ENCODE measurements at regions not wholly inside any gene's neighbourhood (a gene's known extent, or its start where the extent isn't known, plus 50 kb on each side); places are given as distances from the start of the nearest gene placed in this dataset.

DNA sequence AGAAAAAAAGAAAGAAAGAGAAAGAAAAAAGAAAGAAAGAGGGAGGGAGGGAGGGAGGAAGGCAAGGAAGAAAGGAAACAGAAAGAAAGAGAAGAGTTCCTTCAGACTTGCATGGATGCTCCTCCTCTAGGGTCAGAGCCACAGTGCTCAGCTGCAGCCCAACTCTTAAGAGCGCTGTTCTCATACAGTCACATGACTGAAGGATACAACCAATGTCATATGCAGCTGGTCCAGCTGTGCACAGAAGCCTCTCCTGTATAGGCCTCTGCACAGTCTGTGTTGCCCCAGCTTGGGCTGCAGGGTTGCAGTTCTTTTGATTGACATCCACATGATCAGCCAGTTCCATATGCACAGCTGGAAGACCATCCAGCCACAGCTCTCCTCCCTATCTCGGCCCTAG lies 86.8 kb upstream of the CTNNB1 start:
- DNase-seq (ENCODE audit: low read depth in 1 of 2, low spot score in 1 of 2), result no peak
- TF ChIP-seq POLR2AphosphoS5 (IDR thresholded peaks at IDR 0.05; ENCODE audit: low read depth) (no peak), GABPA (IDR thresholded peaks at IDR 0.05; ENCODE audit: low read depth) (no peak), SPI1 (IDR thresholded peaks at IDR 0.05; ENCODE audit: borderline replicate concordance, low read depth) (no peak)
- Histone ChIP-seq H3K27ac (replicated peaks) (no peak overlapping the region), H3K4me3 (replicated peaks; ENCODE audit: insufficient read depth, low read length) (no peak overlapping the region), H3K27me3 (ENCODE audit: insufficient read depth, poor library complexity, severe bottlenecking) (no peaks in the 10 kb centered on the region)

DNA sequence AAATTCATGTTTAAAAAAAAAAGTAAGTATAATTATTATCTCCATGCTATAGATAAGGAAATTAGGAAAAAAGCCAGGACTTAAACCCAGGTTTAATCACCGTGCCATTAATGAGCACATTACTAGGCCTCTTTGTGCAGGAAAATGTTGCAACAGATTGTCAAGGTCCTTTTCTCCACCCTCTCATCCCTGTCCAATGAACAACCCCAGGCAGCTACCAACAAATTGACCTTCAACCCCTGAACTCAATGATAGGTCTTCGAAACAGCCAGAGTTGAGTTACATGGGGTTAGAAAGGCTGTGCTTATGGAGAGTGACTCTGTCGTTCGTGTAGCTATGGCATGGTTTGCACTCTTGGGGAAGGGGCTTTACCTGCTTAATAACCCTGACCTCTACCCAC lies 84.2 kb upstream of the CTNNB1 start:
- Histone ChIP-seq H3K4me3 (replicated peaks; ENCODE audit: insufficient read depth, low read length) (no peak overlapping the region), H3K27me3 (ENCODE audit: insufficient read depth, poor library complexity, severe bottlenecking) (no peaks in the 10 kb centered on the region), H3K27ac (replicated peaks) (no peak overlapping the region)
- TF ChIP-seq GABPA (IDR thresholded peaks at IDR 0.05; ENCODE audit: low read depth) (no peak), POLR2AphosphoS5 (IDR thresholded peaks at IDR 0.05; ENCODE audit: low read depth) (no peak), SPI1 (IDR thresholded peaks at IDR 0.05; ENCODE audit: borderline replicate concordance, low read depth) (no peak)
- TF ChIP-seq, protein P1, sequence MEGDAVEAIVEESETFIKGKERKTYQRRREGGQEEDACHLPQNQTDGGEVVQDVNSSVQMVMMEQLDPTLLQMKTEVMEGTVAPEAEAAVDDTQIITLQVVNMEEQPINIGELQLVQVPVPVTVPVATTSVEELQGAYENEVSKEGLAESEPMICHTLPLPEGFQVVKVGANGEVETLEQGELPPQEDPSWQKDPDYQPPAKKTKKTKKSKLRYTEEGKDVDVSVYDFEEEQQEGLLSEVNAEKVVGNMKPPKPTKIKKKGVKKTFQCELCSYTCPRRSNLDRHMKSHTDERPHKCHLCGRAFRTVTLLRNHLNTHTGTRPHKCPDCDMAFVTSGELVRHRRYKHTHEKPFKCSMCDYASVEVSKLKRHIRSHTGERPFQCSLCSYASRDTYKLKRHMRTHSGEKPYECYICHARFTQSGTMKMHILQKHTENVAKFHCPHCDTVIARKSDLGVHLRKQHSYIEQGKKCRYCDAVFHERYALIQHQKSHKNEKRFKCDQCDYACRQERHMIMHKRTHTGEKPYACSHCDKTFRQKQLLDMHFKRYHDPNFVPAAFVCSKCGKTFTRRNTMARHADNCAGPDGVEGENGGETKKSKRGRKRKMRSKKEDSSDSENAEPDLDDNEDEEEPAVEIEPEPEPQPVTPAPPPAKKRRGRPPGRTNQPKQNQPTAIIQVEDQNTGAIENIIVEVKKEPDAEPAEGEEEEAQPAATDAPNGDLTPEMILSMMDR (IDR thresholded peaks at IDR 0.05; ENCODE audit: insufficient read depth, low read length), result no peak
- TF ChIP-seq, protein P2, sequence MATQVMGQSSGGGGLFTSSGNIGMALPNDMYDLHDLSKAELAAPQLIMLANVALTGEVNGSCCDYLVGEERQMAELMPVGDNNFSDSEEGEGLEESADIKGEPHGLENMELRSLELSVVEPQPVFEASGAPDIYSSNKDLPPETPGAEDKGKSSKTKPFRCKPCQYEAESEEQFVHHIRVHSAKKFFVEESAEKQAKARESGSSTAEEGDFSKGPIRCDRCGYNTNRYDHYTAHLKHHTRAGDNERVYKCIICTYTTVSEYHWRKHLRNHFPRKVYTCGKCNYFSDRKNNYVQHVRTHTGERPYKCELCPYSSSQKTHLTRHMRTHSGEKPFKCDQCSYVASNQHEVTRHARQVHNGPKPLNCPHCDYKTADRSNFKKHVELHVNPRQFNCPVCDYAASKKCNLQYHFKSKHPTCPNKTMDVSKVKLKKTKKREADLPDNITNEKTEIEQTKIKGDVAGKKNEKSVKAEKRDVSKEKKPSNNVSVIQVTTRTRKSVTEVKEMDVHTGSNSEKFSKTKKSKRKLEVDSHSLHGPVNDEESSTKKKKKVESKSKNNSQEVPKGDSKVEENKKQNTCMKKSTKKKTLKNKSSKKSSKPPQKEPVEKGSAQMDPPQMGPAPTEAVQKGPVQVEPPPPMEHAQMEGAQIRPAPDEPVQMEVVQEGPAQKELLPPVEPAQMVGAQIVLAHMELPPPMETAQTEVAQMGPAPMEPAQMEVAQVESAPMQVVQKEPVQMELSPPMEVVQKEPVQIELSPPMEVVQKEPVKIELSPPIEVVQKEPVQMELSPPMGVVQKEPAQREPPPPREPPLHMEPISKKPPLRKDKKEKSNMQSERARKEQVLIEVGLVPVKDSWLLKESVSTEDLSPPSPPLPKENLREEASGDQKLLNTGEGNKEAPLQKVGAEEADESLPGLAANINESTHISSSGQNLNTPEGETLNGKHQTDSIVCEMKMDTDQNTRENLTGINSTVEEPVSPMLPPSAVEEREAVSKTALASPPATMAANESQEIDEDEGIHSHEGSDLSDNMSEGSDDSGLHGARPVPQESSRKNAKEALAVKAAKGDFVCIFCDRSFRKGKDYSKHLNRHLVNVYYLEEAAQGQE (IDR thresholded peaks at IDR 0.05; ENCODE audit: insufficient replicate concordance, low read depth), result no peak
- DNase-seq (ENCODE audit: low read depth in 1 of 2, low spot score in 1 of 2), result no peak

DNA sequence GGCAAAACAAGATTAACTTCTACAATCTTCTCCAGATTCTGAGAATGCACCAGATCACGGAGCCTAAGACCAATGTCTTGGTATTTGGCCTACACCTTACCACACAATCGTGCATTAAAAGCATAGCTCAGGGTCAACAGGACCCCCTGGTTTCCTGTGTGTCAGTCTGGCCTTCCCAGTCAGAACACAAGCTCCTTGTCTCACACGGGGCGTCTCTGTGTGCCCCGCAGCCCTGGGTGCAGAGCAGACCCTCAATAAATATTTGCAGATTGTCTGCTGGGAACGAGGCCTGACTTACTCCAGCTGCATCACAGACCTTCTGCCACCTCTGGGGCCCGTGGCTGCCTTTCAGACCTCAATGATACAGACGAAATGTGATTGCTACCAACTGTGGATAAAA lies 82.5 kb upstream of the CTNNB1 start:
- TF ChIP-seq, protein P1 (IDR thresholded peaks at IDR 0.05; ENCODE audit: insufficient read depth, low read length), result no peak
- TF ChIP-seq SPI1 (IDR thresholded peaks at IDR 0.05; ENCODE audit: borderline replicate concordance, low read depth) (no peak), POLR2AphosphoS5 (IDR thresholded peaks at IDR 0.05; ENCODE audit: low read depth) (no peak), GABPA (IDR thresholded peaks at IDR 0.05; ENCODE audit: low read depth) (no peak; the same call in 1 of the 2 replicates)
- TF ChIP-seq, protein P2 (IDR thresholded peaks at IDR 0.05; ENCODE audit: insufficient replicate concordance, low read depth), result no peak
- Histone ChIP-seq H3K4me3 (replicated peaks; ENCODE audit: insufficient read depth, low read length) (no peak overlapping the region), H3K27me3 (ENCODE audit: insufficient read depth, poor library complexity, severe bottlenecking) (no peaks in the 10 kb centered on the region), H3K27ac (replicated peaks) (peak overlapping the region; percentile 80)
- DNase-seq (ENCODE audit: low read depth in 1 of 2, low spot score in 1 of 2), result no peak

DNA sequence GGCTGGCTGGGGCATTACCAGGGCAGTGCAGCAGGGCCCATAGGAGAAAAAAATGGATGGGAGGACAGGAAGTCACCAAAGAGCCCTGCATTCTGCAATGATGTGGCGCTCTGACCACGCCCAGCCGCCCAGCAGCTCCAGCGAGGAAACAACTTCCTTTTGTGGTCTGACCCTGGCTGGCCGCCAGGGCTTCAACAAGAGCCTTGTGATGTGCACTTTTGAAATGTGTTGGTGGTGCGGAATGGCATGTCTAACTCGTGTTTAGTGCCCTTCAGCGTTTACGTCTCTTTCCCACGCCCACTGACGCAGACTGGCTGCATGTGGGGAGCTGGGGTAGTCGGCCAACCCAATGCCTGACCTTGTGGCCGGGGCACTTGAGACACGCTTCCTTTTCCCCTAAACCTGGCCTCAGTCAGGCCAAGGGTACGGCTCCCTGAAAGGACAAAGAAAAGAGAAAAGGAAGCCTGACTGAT lies 81.9 kb upstream of the CTNNB1 start:
- peak; percentile 98 to 99 for DNase-seq (ENCODE audit: low read depth in 1 of 2, low spot score in 1 of 2)
- peak; percentile 87 for TF ChIP-seq POLR2AphosphoS5 (IDR thresholded peaks at IDR 0.05; ENCODE audit: low read depth)
- peak; percentile 50; the same call in 1 of the 2 replicates for TF ChIP-seq SPI1 (IDR thresholded peaks at IDR 0.05; ENCODE audit: borderline replicate concordance, low read depth)
- peak; percentile 36; the same call in 1 of the 2 replicates for TF ChIP-seq GABPA (IDR thresholded peaks at IDR 0.05; ENCODE audit: low read depth)
- TF ChIP-seq, protein P2 (IDR thresholded peaks at IDR 0.05; ENCODE audit: insufficient replicate concordance, low read depth), result no peak
- TF ChIP-seq, protein P1 (IDR thresholded peaks at IDR 0.05; ENCODE audit: insufficient read depth, low read length), result no peak
- no peaks in the 10 kb centered on the region for H3K27me3 ChIP-seq (ENCODE audit: insufficient read depth, poor library complexity, severe bottlenecking)
- H3K4me3 ChIP-seq (replicated peaks; ENCODE audit: insufficient read depth, low read length), result no peak overlapping the region
- H3K27ac ChIP-seq (replicated peaks), result peak overlapping the region; percentile 80
